MM.1S (cell line): ENCODE measurements at regions not wholly inside any gene's neighbourhood (a gene's known extent, or its start where the extent isn't known, plus 50 kb on each side); places are given as distances from the start of the nearest gene placed in this dataset.

Experiments used
- DNase-seq: peaks from one replicate; pipeline ENCODE4 v3.0.0-alpha.2; 2015
- H2AFZ ChIP-seq: fragments of 300-600 bp; sonication (generic); 2 replicates; pipeline ENCODE4 v1.6.0; 2016; ENCODE audit warnings: antibody characterized with exemption, low read length
- H3F3A ChIP-seq: fragments of 300-600 bp; sonication (generic); 2 replicates; pipeline ENCODE4 v1.6.1; 2016; ENCODE audit warnings: mild to moderate bottlenecking, antibody characterized with exemption, low read length, moderate library complexity, mixed read lengths; ENCODE audit not compliant: insufficient read depth
- H3K27ac ChIP-seq: fragments of 300-600 bp; sonication (generic); 2 replicates; pipeline ENCODE4 v1.5.1; 2016; ENCODE audit warnings: mild to moderate bottlenecking, low read length
- H3K27me3 ChIP-seq: fragments of 300-600 bp; sonication (generic); replicated peaks from 2 replicates; pipeline ENCODE4 v1.6.0; 2016; ENCODE audit warnings: low read length; ENCODE audit not compliant: insufficient read depth
- H3K36me3 ChIP-seq: fragments of 300-600 bp; sonication (generic); replicated peaks from 2 replicates; pipeline ENCODE4 v1.6.1; 2016; ENCODE audit warnings: mild to moderate bottlenecking, low read length, mixed read lengths; ENCODE audit not compliant: insufficient read depth
- H3K4me1 ChIP-seq: fragments of 300-600 bp; sonication (generic); 2 replicates; pipeline ENCODE4 v1.6.1; 2016; ENCODE audit warnings: low read length, mixed read lengths
- H3K4me2 ChIP-seq: fragments of 300-600 bp; sonication (generic); 2 replicates; pipeline ENCODE4 v1.6.0; 2016; ENCODE audit warnings: low read depth, low read length
- H3K4me3 ChIP-seq: fragments of 300-600 bp; sonication (generic); 2 replicates; pipeline ENCODE4 v1.5.1; 2016; ENCODE audit warnings: low read length, mixed read lengths
- H3K79me2 ChIP-seq: fragments of 300-600 bp; sonication (generic); 2 replicates; pipeline ENCODE4 v1.6.1; 2016; ENCODE audit warnings: mixed run types, low read length, mixed read lengths
- H3K9ac ChIP-seq: fragments of 300-600 bp; sonication (generic); 2 replicates; pipeline ENCODE4 v1.6.1; 2016; ENCODE audit warnings: low read length, mixed read lengths
- H3K9me2 ChIP-seq: fragments of 300-600 bp; sonication (generic); replicated peaks from 2 replicates; pipeline ENCODE4 v1.6.1; 2016; ENCODE audit warnings: mild to moderate bottlenecking, low read length, mixed read lengths; ENCODE audit not compliant: insufficient read depth
- H3K9me3 ChIP-seq: fragments of 300-600 bp; sonication (generic); replicated peaks from 2 replicates; pipeline ENCODE4 v1.6.1; 2016; ENCODE audit warnings: mild to moderate bottlenecking, low read length, mixed read lengths; ENCODE audit not compliant: insufficient read depth
- H4K20me1 ChIP-seq: fragments of 300-600 bp; sonication (generic); 2 replicates; pipeline ENCODE4 v1.6.1; 2016; ENCODE audit warnings: mild to moderate bottlenecking, low read length, moderate library complexity, mixed read lengths; ENCODE audit not compliant: insufficient read depth
- CTCF ChIP-seq: fragments of 300-600 bp; sonication (generic); IDR thresholded peaks from 2 replicates; pipeline ENCODE4 v1.5.1; 2016; ENCODE audit warnings: antibody characterized with exemption, low read length, mixed read lengths
- EZH2 ChIP-seq: fragments of 300-600 bp; sonication (generic); optimal IDR thresholded peaks from 2 replicates; pipeline ENCODE3; 2017; ENCODE audit warnings: low read depth, mild to moderate bottlenecking, antibody characterized with exemption, low read length, mixed read lengths
- EZH2phosphoT487 ChIP-seq: fragments of 300-600 bp; sonication (generic); IDR thresholded peaks from 2 replicates; pipeline ENCODE4 v1.6.1; 2018; ENCODE audit warnings: antibody characterized with exemption, low read length

GRCh38 chr6:170025935-170026750 is 264.7 kb downstream of the DLL1 start:
- TF ChIP-seq EZH2, result no peak
- TF ChIP-seq EZH2phosphoT487, result no peak
- TF ChIP-seq CTCF, result no peak

GRCh38 chr6:170025341-170025911 is 265.5 kb downstream of the DLL1 start:
- no peaks in the 10 kb centered on the region for H3K4me1 ChIP-seq
- no peaks in the 10 kb centered on the region for H4K20me1 ChIP-seq
- H3K9ac ChIP-seq, result no peak overlapping the region
- no peak overlapping the region for H3K4me3 ChIP-seq
- H3K27ac ChIP-seq, result no peak overlapping the region
- DNase-seq, result no peak
- H3F3A ChIP-seq, result no peaks in the 10 kb centered on the region
- no peaks in the 10 kb centered on the region for H3K27me3 ChIP-seq
- no peak overlapping the region for H2AFZ ChIP-seq
- TF ChIP-seq EZH2 (no peak), EZH2phosphoT487 (no peak), CTCF (no peak)
- no peaks in the 10 kb centered on the region for H3K36me3 ChIP-seq
- no peaks in the 10 kb centered on the region for H3K9me3 ChIP-seq
- no peaks in the 10 kb centered on the region for H3K79me2 ChIP-seq
- H3K9me2 ChIP-seq, result no peaks in the 10 kb centered on the region
- H3K4me2 ChIP-seq, result no peak overlapping the region

More at GRCh38 chr6:170025935-170026750, 264.7 kb downstream of the DLL1 start:
- DNase-seq, result no peak
- Histone ChIP-seq H3K27ac (no peak overlapping the region), H3K9me3 (no peaks in the 10 kb centered on the region), H3K4me1 (no peaks in the 10 kb centered on the region), H4K20me1 (no peaks in the 10 kb centered on the region), H3K4me2 (no peak overlapping the region), H3K9me2 (no peaks in the 10 kb centered on the region), H3K9ac (no peak overlapping the region), H2AFZ (no peak overlapping the region), H3K27me3 (no peaks in the 10 kb centered on the region), H3K4me3 (no peak overlapping the region), H3K79me2 (no peaks in the 10 kb centered on the region), H3F3A (no peaks in the 10 kb centered on the region), H3K36me3 (no peaks in the 10 kb centered on the region)

- no peak overlapping the region for H3K4me2 ChIP-seq
- no peak overlapping the region for H3K27ac ChIP-seq
- H3K36me3 ChIP-seq, result no peaks in the 10 kb centered on the region
- no peak overlapping the region for H3K4me3 ChIP-seq
- no peak overlapping the region for H3K9ac ChIP-seq
- no peak for TF ChIP-seq EZH2
- TF ChIP-seq CTCF, result no peak
- no peak for TF ChIP-seq EZH2phosphoT487
- no peaks in the 10 kb centered on the region for H3K79me2 ChIP-seq
- H3F3A ChIP-seq, result no peaks in the 10 kb centered on the region
- no peaks in the 10 kb centered on the region for H3K9me2 ChIP-seq
- H3K9me3 ChIP-seq, result no peaks in the 10 kb centered on the region
- no peaks in the 10 kb centered on the region for H3K27me3 ChIP-seq
- no peaks in the 10 kb centered on the region for H3K4me1 ChIP-seq
- DNase-seq, result no peak
- no peaks in the 10 kb centered on the region for H4K20me1 ChIP-seq
- no peak overlapping the region for H2AFZ ChIP-seq
These were observed 265.9 kb downstream of the DLL1 start for GRCh38 chr6:170024940-170025339.
